ENCODE measurements at regions not wholly inside any gene's neighbourhood (a gene's known extent, or its start where the extent isn't known, plus 50 kb on each side); places are given as distances from the start of the nearest gene placed in this dataset.

GRCh38 chr3:40615918-40616819 lies 91.4 kb downstream of the ZNF621 start:
- TF ChIP-seq CTCF (IDR thresholded peaks at IDR 0.05) (no peak), POLR2A (IDR thresholded peaks at IDR 0.05) (no peak)

Data from testis (tissue), 2 donors.